ENCODE measurements at regions not wholly inside any gene's neighbourhood (a gene's known extent, or its start where the extent isn't known, plus 50 kb on each side); places are given as distances from the start of the nearest gene placed in this dataset.
A peak's percentile ranks its signal among the peaks of the same experiment; 100 is the strongest.

- DNase-seq (ENCODE audit: extremely low spot score) = no peak
- no peak for TF ChIP-seq CTCF (IDR thresholded peaks at IDR 0.05; ENCODE audit: control extremely low read depth, extremely low read depth, low read depth, missing control alignments)
- ChIA-PET CTCF (interaction anchor here (1.4 kb wide), 1 partner anchor 216 kb away, joined by 3 read pairs; no protein-coding TSS in a partner anchor), POLR2A (no interaction called here)
Observed at GRCh38 chr1:78833491-78833890, 173.0 kb downstream of the ADGRL4 start.

GRCh38 chr1:78834201-78834741 lies 172.3 kb downstream of the ADGRL4 start:
- ChIA-PET CTCF (no interaction called here), POLR2A (no interaction called here)
- DNase-seq (ENCODE audit: extremely low spot score) = peak; percentile 22
- TF ChIP-seq CTCF (IDR thresholded peaks at IDR 0.05; ENCODE audit: control extremely low read depth, extremely low read depth, low read depth, missing control alignments) = no peak

- ChIA-PET CTCF (no interaction called here), POLR2A (no interaction called here)
- DNase-seq (ENCODE audit: extremely low spot score) = no peak
Observed at GRCh38 chr1:78836726-78837125, 169.8 kb downstream of the ADGRL4 start.

GRCh38 chr1:78839704-78840277 lies 166.7 kb downstream of the ADGRL4 start:
- ChIA-PET POLR2A (interaction anchor here (0.6 kb wide), 1 partner anchor 1158 kb away, joined by 5 read pairs; no protein-coding TSS in a partner anchor), CTCF (interaction anchor here (0.7 to 2.6 kb wide), 14 partner anchors 12 to 520 kb away, joined by 3 to 24 read pairs (median 5); no protein-coding TSS in a partner anchor)
- TF ChIP-seq CTCF (IDR thresholded peaks at IDR 0.05; ENCODE audit: control extremely low read depth, extremely low read depth, low read depth, missing control alignments) = peak; percentile 56
- DNase-seq (ENCODE audit: extremely low spot score) = peak; percentile 28

More at GRCh38 chr1:78836726-78837125, 169.8 kb downstream of the ADGRL4 start:
- TF ChIP-seq CTCF (IDR thresholded peaks at IDR 0.05; ENCODE audit: control extremely low read depth, extremely low read depth, low read depth, missing control alignments) = no peak

Data from GM10248 (cell line).